GM20000 (cell line): ENCODE measurements at regions not wholly inside any gene's neighbourhood (a gene's known extent, or its start where the extent isn't known, plus 50 kb on each side); places are given as distances from the start of the nearest gene placed in this dataset.

ENCODE experiments used
- DNase-seq: peaks from one replicate; pipeline ENCODE4 v3.0.0; 2012; ENCODE audit warnings: low spot score
- CTCF ChIP-seq: IDR thresholded peaks from 2 replicates; pipeline ENCODE4 v1.5.1; 2012; ENCODE audit warnings: mild to moderate bottlenecking, control low read depth; ENCODE audit errors: extremely low read depth, missing control alignments

GRCh38 chr3:36135863-36136262 is 244.4 kb upstream of the STAC start:
- TF ChIP-seq CTCF: no peak
- DNase-seq: no peak

- TF ChIP-seq CTCF: no peak
- DNase-seq: no peak
Measured at GRCh38 chr3:36142746-36143145, 237.6 kb upstream of the STAC start.

GRCh38 chr3:36146404-36146803 is 233.9 kb upstream of the STAC start:
- TF ChIP-seq CTCF: no peak
- DNase-seq: no peak

GRCh38 chr3:36147934-36148558 is 232.3 kb upstream of the STAC start:
- DNase-seq: no peak

DNA sequence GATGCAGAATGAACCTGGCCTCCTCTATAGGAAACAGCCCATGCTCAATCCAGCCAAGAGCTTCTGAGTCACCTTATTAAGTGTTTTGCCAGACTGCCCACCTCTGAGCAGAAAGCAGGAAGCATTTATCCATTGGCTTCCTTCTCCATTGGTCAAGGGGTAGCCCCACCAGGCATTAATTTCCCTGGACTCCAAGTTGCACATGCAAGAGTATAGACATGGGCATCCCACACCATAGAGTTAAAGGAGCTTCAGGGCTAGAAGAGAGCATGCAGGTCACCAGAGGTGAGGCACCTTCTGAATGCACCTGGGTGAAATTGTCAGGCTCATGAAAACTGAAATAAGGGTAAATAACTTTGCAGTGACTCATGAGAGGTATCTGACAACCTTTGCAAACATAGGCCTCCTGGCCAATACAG is 230.8 kb upstream of the STAC start:
- TF ChIP-seq CTCF: no peak
- no peak for DNase-seq

More at GRCh38 chr3:36147934-36148558, 232.3 kb upstream of the STAC start:
- no peak for TF ChIP-seq CTCF

DNA sequence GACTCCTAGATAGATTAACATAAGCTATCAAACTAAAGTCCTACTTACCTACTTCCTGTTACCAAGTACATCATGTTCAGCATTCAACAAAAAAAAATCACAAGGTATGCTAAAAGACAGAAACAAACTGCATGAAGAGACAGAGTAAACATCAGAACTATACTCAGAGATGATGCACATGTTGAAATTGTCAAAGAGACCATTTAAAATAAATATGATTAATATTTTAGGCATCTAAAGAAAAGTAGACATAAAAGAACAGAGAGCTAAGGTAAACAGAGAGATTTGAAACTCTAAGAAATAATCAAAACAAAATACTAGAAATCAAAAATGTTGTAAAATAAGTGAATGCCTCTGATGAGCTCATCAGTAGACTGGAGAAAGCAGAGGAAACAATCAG is 224.8 kb upstream of the STAC start:
- no peak for DNase-seq
- no peak for TF ChIP-seq CTCF

GRCh38 chr3:36164400-36164799 is 215.9 kb upstream of the STAC start:
- TF ChIP-seq CTCF: no peak
- DNase-seq: no peak
